Lower leg skin (tissue), 3 donors: ENCODE measurements at regions not wholly inside any gene's neighbourhood (a gene's known extent, or its start where the extent isn't known, plus 50 kb on each side); places are given as distances from the start of the nearest gene placed in this dataset.
"Not testable (repeated sequence)": the region's sequence is repeated elsewhere in the genome, so short reads cannot be mapped to it uniquely, and the experiment has no call there.

ENCODE experiments used
- CTCF ChIP-seq, 3 donors: fragments of 450-650 bp; IDR thresholded peaks; one replicate each; pipeline ENCODE4 v1.5.1; 2016; ENCODE audit warnings: antibody characterized with exemption in 3 of 3, mild to moderate bottlenecking in 3 of 3, moderate library complexity in 2 of 3
- POLR2A ChIP-seq, 2 donors: fragments of 450-650 bp; IDR thresholded peaks; one replicate each; pipeline ENCODE4 v1.6.1; 2016 to 2017; ENCODE audit warnings: antibody characterized with exemption in 2 of 2, mild to moderate bottlenecking in 1 of 2, moderate library complexity in 1 of 2

GRCh38 chr3:62951880-62952279, 76.7 kb upstream of the CADPS start:
- not testable (repeated sequence) for TF ChIP-seq CTCF, POLR2A (IDR thresholded peaks at IDR 0.05)
